ENCODE measurements at regions not wholly inside any gene's neighbourhood (a gene's known extent, or its start where the extent isn't known, plus 50 kb on each side); places are given as distances from the start of the nearest gene placed in this dataset.

- intact Hi-C loops (cut with micrococcal nuclease) = no loop called here
- Histone ChIP-seq H3K27ac (ENCODE audit: extremely low read depth, low read depth, low read length) (no peak overlapping the region), H3K4me3 (no peak overlapping the region), H2AFZ (ENCODE audit: low read depth, low read length) (no peak overlapping the region), H4K20me1 (replicated peaks; ENCODE audit: control insufficient read depth, insufficient read depth, low read length) (no peaks in the 10 kb centered on the region), H3K9me3 (replicated peaks; ENCODE audit: control insufficient read depth, insufficient read depth, low read depth, low read length) (no peaks in the 10 kb centered on the region), H3K9ac (ENCODE audit: insufficient read depth in 1 of 2, low read depth in 2 of 2, low read length in 2 of 2) (no peak overlapping the region), H3K4me2 (ENCODE audit: insufficient read depth, low read length) (no peak overlapping the region), H3K9me1 (ENCODE audit: control insufficient read depth, insufficient read depth, low read length) (no peaks in the 10 kb centered on the region), H3K27me3 (ENCODE audit: control insufficient read depth in 2 of 2, insufficient read depth in 2 of 2, low read length in 2 of 2) (no peaks in the 10 kb centered on the region), H3K4me1 (replicated peaks in 1 of 2; ENCODE audit: control insufficient read depth in 2 of 2, insufficient read depth in 2 of 2, low read length in 2 of 2) (no peaks in the 10 kb centered on the region), H3K36me3 (ENCODE audit: control insufficient read depth, insufficient read depth, low read length) (no peaks in the 10 kb centered on the region), H3K79me2 (ENCODE audit: control insufficient read depth, insufficient read depth, low read length) (no peaks in the 10 kb centered on the region)
- no peak for ATAC-seq
- ChIA-PET POLR2A (no interaction called here), CTCF (ENCODE audit: low intra/inter-chr PET ratio) (no interaction called here)
- in situ Hi-C loops (cut with MboI) = no loop called here
- BruUV-seq (replicated peaks) = no TSS peak
- no peak for FAIRE-seq
- TF ChIP-seq GATAD2A (IDR thresholded peaks at IDR 0.05) = no peak
- TF ChIP-seq ATF3 (IDR thresholded peaks at IDR 0.05) = no peak
- TF ChIP-seq ATF3 (CRISPR knock-in tag; conservative IDR thresholded peaks at IDR 0.05) = no peak
- TF ChIP-seq DACH1 (IDR thresholded peaks at IDR 0.05; ENCODE audit: partially characterized antibody) = no peak
- no peak for TF ChIP-seq ZNF584 (CRISPR knock-in tag; IDR thresholded peaks at IDR 0.05; ENCODE audit: low read depth)
- no peak for TF ChIP-seq SP2 (IDR thresholded peaks at IDR 0.05; ENCODE audit: extremely low read depth, low read depth, low read length, poor library complexity, severe bottlenecking)
- no peak for TF ChIP-seq NR0B1 (IDR thresholded peaks at IDR 0.05; ENCODE audit: partially characterized antibody)
- TF ChIP-seq MYC (IDR thresholded peaks at IDR 0.05; ENCODE audit: low read depth, low read length) = no peak
- no peak for TF ChIP-seq MYC (CRISPR knock-in tag; IDR thresholded peaks at IDR 0.05; ENCODE audit: borderline replicate concordance, low read depth)
- no peak for TF ChIP-seq ASH1L (IDR thresholded peaks at IDR 0.05; ENCODE audit: borderline replicate concordance, low read depth, partially characterized antibody)
- no peak for TF ChIP-seq SP1 (CRISPR knock-in tag; IDR thresholded peaks at IDR 0.05)
- no peak for TF ChIP-seq ZNF511 (CRISPR knock-in tag; IDR thresholded peaks at IDR 0.05)
- TF ChIP-seq BMI1 (IDR thresholded peaks at IDR 0.05; ENCODE audit: low read length) = no peak
- no peak for TF ChIP-seq SETDB1 (IDR thresholded peaks at IDR 0.05; ENCODE audit: low read length)
- no peak for TF ChIP-seq C11orf30 (IDR thresholded peaks at IDR 0.05; ENCODE audit: low read depth)
- TF ChIP-seq ZNF668 (CRISPR knock-in tag; IDR thresholded peaks at IDR 0.05) = no peak
- TF ChIP-seq TEAD4 (IDR thresholded peaks at IDR 0.05; ENCODE audit: low read length) = no peak
- no peak for TF ChIP-seq TEAD4 (CRISPR knock-in tag; IDR thresholded peaks at IDR 0.05; ENCODE audit: borderline replicate concordance)
- TF ChIP-seq CHD2 (IDR thresholded peaks at IDR 0.05; ENCODE audit: low read depth, low read length) = no peak
- TF ChIP-seq LCOR (CRISPR knock-in tag; IDR thresholded peaks at IDR 0.05) = no peak
- no peak for TF ChIP-seq ZBED1 (IDR thresholded peaks at IDR 0.05)
- TF ChIP-seq ETV1 (tag; conservative IDR thresholded peaks at IDR 0.05; ENCODE audit: low read depth) = no peak
- DNase-seq (ENCODE audit: extremely low read depth in 1 of 4, low spot score in 3 of 4) = no peak
Measured at GRCh38 chr4:129172181-129172580, 76.2 kb downstream of the C4orf33 start.
